ENCODE measurements at regions not wholly inside any gene's neighbourhood (a gene's known extent, or its start where the extent isn't known, plus 50 kb on each side); places are given as distances from the start of the nearest gene placed in this dataset.

- H3K36me3 ChIP-seq (ENCODE audit: control insufficient read depth, insufficient read depth, low read length) = no peaks in the 10 kb centered on the region
- H4K91ac ChIP-seq (ENCODE audit: insufficient read depth, low read depth, low read length) = no peak overlapping the region
- no peak overlapping the region for H3K4ac ChIP-seq (ENCODE audit: low read depth, low read length)
- no peak overlapping the region for H3K14ac ChIP-seq (replicated peaks; ENCODE audit: low read depth, low read length)
- H3K9me3 ChIP-seq (ENCODE audit: control insufficient read depth, insufficient read depth, low read length) = peaks cover 4% of the 10 kb centered on the region
- H4K20me1 ChIP-seq (ENCODE audit: insufficient read depth, low read length) = no peaks in the 10 kb centered on the region
- H3K9me1 ChIP-seq (ENCODE audit: insufficient read depth, low read length) = no peaks in the 10 kb centered on the region
- WGBS, 2 experiments (ENCODE audit: extremely low coverage in 2 of 2, insufficient read length in 1 of 2) = 0% methylated on average over 1 of the region's 1 CpG; no CpG with 5 or more reads in 1 of the 2 experiments
- intact Hi-C loops (cut with micrococcal nuclease) = no loop called here
- in situ Hi-C loops (cut with MboI; ENCODE audit: low sequenced_read_pairs) = no loop called here
- dilution Hi-C loops (cut with HindIII; ENCODE audit: low sequenced_read_pairs, unreplicated experiment) = no loop called here
- no peak overlapping the region for H3K56ac ChIP-seq (ENCODE audit: extremely low read depth, insufficient read depth, low read length)
- DNase-seq = no peak
- no peak for ATAC-seq (ENCODE audit: low read depth)
- BruUV-seq (replicated peaks) = no TSS peak
- no peak overlapping the region for H3K27ac ChIP-seq (ENCODE audit: insufficient read depth, low read length)
- no peak overlapping the region for H3K9ac ChIP-seq (ENCODE audit: low read depth, low read length)
- H3K79me1 ChIP-seq (ENCODE audit: low read depth in 1 of 2, low read length in 2 of 2) = no peaks in the 10 kb centered on the region
- no peak overlapping the region for H3K23ac ChIP-seq (ENCODE audit: low read depth, low read length)
- H3K4me1 ChIP-seq (ENCODE audit: control insufficient read depth, insufficient read depth, low read length) = no peaks in the 10 kb centered on the region
- no peaks in the 10 kb centered on the region for H3K27me3 ChIP-seq (ENCODE audit: control insufficient read depth, insufficient read depth, low read length)
- no peak overlapping the region for H2BK5ac ChIP-seq (ENCODE audit: low read depth, low read length, poor library complexity, severe bottlenecking)
- CTCF ChIA-PET = no interaction called here
- no peak overlapping the region for H4K5ac ChIP-seq (ENCODE audit: low read depth, low read length)
- no peak overlapping the region for H3K4me3 ChIP-seq (ENCODE audit: insufficient read depth, low read depth, low read length)
- no peak overlapping the region for H2BK20ac ChIP-seq (ENCODE audit: low read depth, low read length)
- no peak overlapping the region for H3K18ac ChIP-seq (ENCODE audit: low read depth, low read length)
- H2AK9ac ChIP-seq (replicated peaks; ENCODE audit: low read depth, low read length, poor library complexity) = no peak overlapping the region
- no peak overlapping the region for H2AFZ ChIP-seq (replicated peaks; ENCODE audit: low read length, poor library complexity)
- H2BK15ac ChIP-seq (ENCODE audit: low read depth, low read length) = no peak overlapping the region
- H4K8ac ChIP-seq (ENCODE audit: low read depth in 2 of 2, low read length in 2 of 2) = no peak overlapping the region
- H2BK120ac ChIP-seq (ENCODE audit: low read depth, low read length) = no peak overlapping the region
- no peak overlapping the region for H3K4me2 ChIP-seq (ENCODE audit: low read depth, low read length)
- TF ChIP-seq RCOR1 (IDR thresholded peaks at IDR 0.05; ENCODE audit: insufficient replicate concordance, low read length) = no peak
- TF ChIP-seq CHD1 (IDR thresholded peaks at IDR 0.05; ENCODE audit: low read depth, low read length) = no peak
- TF ChIP-seq MAFK (IDR thresholded peaks at IDR 0.05; ENCODE audit: low read depth, low read length) = no peak
- no peak for TF ChIP-seq POLR2A (IDR thresholded peaks at IDR 0.05; ENCODE audit: low read depth, low read length)
- TF ChIP-seq NFE2L2 (IDR thresholded peaks at IDR 0.05; ENCODE audit: low read depth, low read length) = no peak
- no peak for TF ChIP-seq MXI1 (IDR thresholded peaks at IDR 0.05; ENCODE audit: borderline replicate concordance, low read depth, low read length)
- TF ChIP-seq RFX5 (IDR thresholded peaks at IDR 0.05; ENCODE audit: low read depth, low read length) = no peak
- TF ChIP-seq RAD21 (IDR thresholded peaks at IDR 0.05; ENCODE audit: low read length) = no peak
- no peak for TF ChIP-seq CEBPB (IDR thresholded peaks at IDR 0.05; ENCODE audit: low read depth, low read length)
- POLR2A ChIA-PET (ENCODE audit: unreplicated experiment) = no interaction called here
- H2AK5ac ChIP-seq (ENCODE audit: low read depth, low read length) = no peak overlapping the region
Observed at GRCh38 chr17:52647411-52647810, 488.9 kb upstream of the CA10 start.

Measured in IMR-90 (cell line).